ENCODE measurements at regions not wholly inside any gene's neighbourhood (a gene's known extent, or its start where the extent isn't known, plus 50 kb on each side); places are given as distances from the start of the nearest gene placed in this dataset.

DNA sequence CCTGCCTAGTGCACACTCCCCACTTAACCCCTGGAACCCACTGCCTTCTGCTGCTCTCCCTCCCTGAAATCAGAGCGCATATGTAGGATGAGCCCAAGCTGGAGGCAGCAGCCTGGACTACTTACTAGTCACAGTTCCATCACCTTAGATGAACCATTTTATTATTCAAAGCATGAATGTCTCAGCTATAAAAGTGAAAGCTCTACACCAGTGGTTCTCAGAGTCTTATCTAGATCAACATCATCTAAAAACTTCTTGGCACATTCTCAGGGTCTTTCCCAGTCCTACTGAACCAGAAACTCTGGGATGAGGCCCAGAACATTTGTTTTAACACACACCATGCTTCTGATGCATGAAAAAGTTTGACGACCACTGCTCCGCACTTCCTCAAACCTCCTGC, 100.3 kb upstream of the ANK3 start:
- TF ChIP-seq, protein P1, sequence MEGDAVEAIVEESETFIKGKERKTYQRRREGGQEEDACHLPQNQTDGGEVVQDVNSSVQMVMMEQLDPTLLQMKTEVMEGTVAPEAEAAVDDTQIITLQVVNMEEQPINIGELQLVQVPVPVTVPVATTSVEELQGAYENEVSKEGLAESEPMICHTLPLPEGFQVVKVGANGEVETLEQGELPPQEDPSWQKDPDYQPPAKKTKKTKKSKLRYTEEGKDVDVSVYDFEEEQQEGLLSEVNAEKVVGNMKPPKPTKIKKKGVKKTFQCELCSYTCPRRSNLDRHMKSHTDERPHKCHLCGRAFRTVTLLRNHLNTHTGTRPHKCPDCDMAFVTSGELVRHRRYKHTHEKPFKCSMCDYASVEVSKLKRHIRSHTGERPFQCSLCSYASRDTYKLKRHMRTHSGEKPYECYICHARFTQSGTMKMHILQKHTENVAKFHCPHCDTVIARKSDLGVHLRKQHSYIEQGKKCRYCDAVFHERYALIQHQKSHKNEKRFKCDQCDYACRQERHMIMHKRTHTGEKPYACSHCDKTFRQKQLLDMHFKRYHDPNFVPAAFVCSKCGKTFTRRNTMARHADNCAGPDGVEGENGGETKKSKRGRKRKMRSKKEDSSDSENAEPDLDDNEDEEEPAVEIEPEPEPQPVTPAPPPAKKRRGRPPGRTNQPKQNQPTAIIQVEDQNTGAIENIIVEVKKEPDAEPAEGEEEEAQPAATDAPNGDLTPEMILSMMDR (IDR thresholded peaks at IDR 0.05; ENCODE audit: low read depth, low read length): no peak
- no peak for TF ChIP-seq EZH2phosphoT487 (IDR thresholded peaks at IDR 0.05; ENCODE audit: low read depth)
